ENCODE measurements at regions not wholly inside any gene's neighbourhood (a gene's known extent, or its start where the extent isn't known, plus 50 kb on each side); places are given as distances from the start of the nearest gene placed in this dataset.

GRCh38 chr4:186781032-186781917 is 57.6 kb upstream of the FAT1 start:
- Histone ChIP-seq H4K20me1 (ENCODE audit: insufficient read depth, low read length) (no peaks in the 10 kb centered on the region), H3K9me3 (ENCODE audit: low read length) (no peaks in the 10 kb centered on the region), H3K27ac (ENCODE audit: extremely low read length, insufficient read depth, low read length) (peak overlapping the region; percentile 64), H3K4me3 (replicated peaks in 1 of 3; ENCODE audit: insufficient read depth in 1 of 3, low read depth in 2 of 3, low read length in 3 of 3) (no peak overlapping the region; a peak in 1 of 6 replicates), H3K27me3 (ENCODE audit: control insufficient read depth in 1 of 2, insufficient read depth in 2 of 2, low read length in 2 of 2) (no peaks in the 10 kb centered on the region), H2AFZ (ENCODE audit: low read length) (no peak overlapping the region), H3K9ac (ENCODE audit: insufficient read depth, low read depth, low read length) (0 out of 2 replicates have a peak overlapping the region, but pooled peaks have one; percentile 17), H3K36me3 (replicated peaks in 1 of 2; ENCODE audit: control insufficient read depth in 1 of 2, insufficient read depth in 2 of 2, low read length in 2 of 2) (no peaks in the 10 kb centered on the region), H3K79me2 (ENCODE audit: insufficient read depth, low read length) (no peaks in the 10 kb centered on the region), H3K4me2 (ENCODE audit: low read depth, low read length) (peak overlapping the region; percentile 49), H3K4me1 (ENCODE audit: insufficient read depth, low read length) (peaks cover 76% of the 10 kb centered on the region)
- ChIA-PET CTCF (ENCODE audit: low intra/inter-chr PET ratio, low total read pairs) (no interaction called here), POLR2A (interaction anchor here (0.7 to 1.7 kb wide), 6 partner anchors 12 to 53 kb away, joined by 3 to 7 read pairs (median 4); no protein-coding TSS in a partner anchor)
- in situ Hi-C loops (cut with HindIII; ENCODE audit: extremely low pct_ligation_motif_present, low pct_unique_long_range_greater_than_20kb) (no loop called here), intact Hi-C loops (cut with micrococcal nuclease; ENCODE audit: unreplicated experiment) (loop anchor here (1.0 to 5.0 kb wide), 2 partner anchors 16 to 156 kb away; no protein-coding TSS in a partner anchor)
- FAIRE-seq: peak; percentile 85
- WGBS (ENCODE audit: low lambda C conversion rate): 46% methylated on average over 6 of the region's 6 CpGs
- DNase-seq (ENCODE audit: low spot score): peak; percentile 93
- no TSS peak for BruUV-seq (replicated peaks)
- peak; percentile 95 for ATAC-seq
- TF ChIP-seq THAP11 (CRISPR knock-in tag; IDR thresholded peaks at IDR 0.05) (0 out of 2 replicates have a peak, but pooled peaks have one; percentile 17), HNRNPLL (IDR thresholded peaks at IDR 0.05; ENCODE audit: low read depth, low read length, poor library complexity, severe bottlenecking) (no peak), ZNF709 (CRISPR knock-in tag; IDR thresholded peaks at IDR 0.05) (no peak), ZNF549 (CRISPR knock-in tag; IDR thresholded peaks at IDR 0.05) (no peak), PAXIP1 (CRISPR knock-in tag; conservative IDR thresholded peaks at IDR 0.05) (0 out of 2 replicates have a peak, but pooled peaks have one; percentile 35), ZNF101 (CRISPR knock-in tag; IDR thresholded peaks at IDR 0.05; ENCODE audit: borderline replicate concordance, low read depth) (no peak), GATAD2A (CRISPR knock-in tag; IDR thresholded peaks at IDR 0.05) (peak; percentile 80), ZGPAT (CRISPR knock-in tag; IDR thresholded peaks at IDR 0.05) (peak; percentile 43; the same call in 1 of the 2 replicates), KAT2B (IDR thresholded peaks at IDR 0.05; ENCODE audit: borderline replicate concordance, low read depth, low read length) (no peak), MYPOP (CRISPR knock-in tag; IDR thresholded peaks at IDR 0.05) (no peak), HNF1B (CRISPR knock-in tag; IDR thresholded peaks at IDR 0.05) (no peak), ZNF577 (CRISPR knock-in tag; IDR thresholded peaks at IDR 0.05; ENCODE audit: borderline replicate concordance, low read depth) (no peak), FOSL1 (CRISPR knock-in tag; IDR thresholded peaks at IDR 0.05; ENCODE audit: borderline replicate concordance) (peak; percentile 21; the same call in 1 of the 2 replicates), KMT2A (CRISPR knock-in tag; IDR thresholded peaks at IDR 0.05) (no peak), YEATS4 (CRISPR knock-in tag; IDR thresholded peaks at IDR 0.05; ENCODE audit: borderline replicate concordance) (no peak)
